ENCODE measurements at regions not wholly inside any gene's neighbourhood (a gene's known extent, or its start where the extent isn't known, plus 50 kb on each side); places are given as distances from the start of the nearest gene placed in this dataset.

GRCh38 chr18:6465281-6465680 lies 50.6 kb upstream of the L3MBTL4 start:
- no peak for DNase-seq

GRCh38 chr18:6476190-6476589 lies 61.5 kb upstream of the L3MBTL4 start:
- DNase-seq = peak; percentile 57

- no peak for DNase-seq
Observed at GRCh38 chr18:6476880-6477279, 62.2 kb upstream of the L3MBTL4 start.

GRCh38 chr18:6478121-6478520 lies 63.4 kb upstream of the L3MBTL4 start:
- no peak for DNase-seq

- DNase-seq = no peak
Observed at GRCh38 chr18:6479699-6480098, 65.0 kb upstream of the L3MBTL4 start.

GRCh38 chr18:6482198-6482977 lies 67.7 kb upstream of the L3MBTL4 start:
- DNase-seq = peak; percentile 72

- no peak for DNase-seq
Observed at GRCh38 chr18:6484659-6485058, 69.9 kb upstream of the L3MBTL4 start.

- no peak for DNase-seq
Observed at GRCh38 chr18:6486313-6486712, 71.6 kb upstream of the L3MBTL4 start.

GRCh38 chr18:6486764-6487426 lies 72.2 kb upstream of the L3MBTL4 start:
- DNase-seq = no peak

- no peak for DNase-seq
Observed at GRCh38 chr18:6487968-6488367, 73.3 kb upstream of the L3MBTL4 start.

GRCh38 chr18:6488956-6489355 lies 74.2 kb upstream of the L3MBTL4 start:
- no peak for DNase-seq

- DNase-seq = no peak
Observed at GRCh38 chr18:6489977-6490376, 75.3 kb upstream of the L3MBTL4 start.

GRCh38 chr18:6493194-6493593 lies 78.5 kb upstream of the L3MBTL4 start:
- DNase-seq = peak; percentile 59

- DNase-seq = no peak
Observed at GRCh38 chr18:6495536-6495935, 80.8 kb upstream of the L3MBTL4 start.

GRCh38 chr18:6497543-6497942 lies 82.8 kb upstream of the L3MBTL4 start:
- DNase-seq = no peak

GRCh38 chr18:6498289-6498856 lies 83.7 kb upstream of the L3MBTL4 start:
- DNase-seq = no peak

GRCh38 chr18:6504605-6505497 lies 90.1 kb upstream of the L3MBTL4 start:
- no peak for DNase-seq

GRCh38 chr18:6505498-6505875 lies 90.8 kb upstream of the L3MBTL4 start:
- DNase-seq = no peak

- no peak for DNase-seq
Observed at GRCh38 chr18:6509417-6509816, 94.7 kb upstream of the L3MBTL4 start.

GRCh38 chr18:6509832-6510231 lies 95.1 kb upstream of the L3MBTL4 start:
- DNase-seq = no peak

- DNase-seq = no peak
Observed at GRCh38 chr18:6520901-6521300, 106.2 kb upstream of the L3MBTL4 start.

GRCh38 chr18:6521803-6522418 lies 107.2 kb upstream of the L3MBTL4 start:
- DNase-seq = peak; percentile 49

- DNase-seq = no peak
Observed at GRCh38 chr18:6525604-6526003, 110.9 kb upstream of the L3MBTL4 start.

All from NCI-H510A treated with DMSO at 0.1 percent for 48 hours (cell line).